ENCODE measurements at regions not wholly inside any gene's neighbourhood (a gene's known extent, or its start where the extent isn't known, plus 50 kb on each side); places are given as distances from the start of the nearest gene placed in this dataset.

- TF ChIP-seq EZH2 (IDR thresholded peaks at IDR 0.05; ENCODE audit: borderline replicate concordance, low read depth, low read length, severe bottlenecking) = no peak
- TF ChIP-seq CTCF (IDR thresholded peaks at IDR 0.05; ENCODE audit: borderline replicate concordance, extremely low read depth, low read length, poor library complexity, severe bottlenecking) = no peak
These were observed 256.9 kb upstream of the SASH1 start for GRCh38 chr6:148085631-148086331.
